ENCODE measurements at regions not wholly inside any gene's neighbourhood (a gene's known extent, or its start where the extent isn't known, plus 50 kb on each side); places are given as distances from the start of the nearest gene placed in this dataset.

GRCh38 chr3:117722856-117723255 is 1013.3 kb downstream of the TUSC7 start:
- H3K4me1 Mint-ChIP-seq (ENCODE audit: unreplicated experiment), result no peaks in the 10 kb centered on the region
- no peaks in the 10 kb centered on the region for H3K9me3 Mint-ChIP-seq (ENCODE audit: unreplicated experiment)
- H3K4me3 Mint-ChIP-seq (ENCODE audit: unreplicated experiment), result no peak overlapping the region
- H3K27ac Mint-ChIP-seq (ENCODE audit: unreplicated experiment), result no peak overlapping the region
- TF ChIP-seq CTCF (IDR thresholded peaks at IDR 0.05; ENCODE audit: unreplicated experiment), result no peak
- DNase-seq (ENCODE audit: low spot score), result no peak
- peaks cover 3% of the 10 kb centered on the region for H3K27me3 Mint-ChIP-seq (ENCODE audit: unreplicated experiment)
- H3K36me3 Mint-ChIP-seq (ENCODE audit: low read depth, unreplicated experiment), result no peaks in the 10 kb centered on the region

- Mint-ChIP-seq H3K27me3 (ENCODE audit: unreplicated experiment) (peaks cover 3% of the 10 kb centered on the region), H3K36me3 (ENCODE audit: low read depth, unreplicated experiment) (no peaks in the 10 kb centered on the region), H3K4me3 (ENCODE audit: unreplicated experiment) (no peak overlapping the region), H3K9me3 (ENCODE audit: unreplicated experiment) (no peaks in the 10 kb centered on the region), H3K27ac (ENCODE audit: unreplicated experiment) (no peak overlapping the region), H3K4me1 (ENCODE audit: unreplicated experiment) (no peaks in the 10 kb centered on the region)
- DNase-seq (ENCODE audit: low spot score), result no peak
- no peak for TF ChIP-seq CTCF (IDR thresholded peaks at IDR 0.05; ENCODE audit: unreplicated experiment)
These were observed 1014.2 kb downstream of the TUSC7 start for GRCh38 chr3:117723825-117724224.

GRCh38 chr3:117725314-117725713 is 1015.7 kb downstream of the TUSC7 start:
- H3K4me1 Mint-ChIP-seq (ENCODE audit: unreplicated experiment), result peaks cover 5% of the 10 kb centered on the region
- H3K4me3 Mint-ChIP-seq (ENCODE audit: unreplicated experiment), result no peak overlapping the region
- no peaks in the 10 kb centered on the region for H3K36me3 Mint-ChIP-seq (ENCODE audit: low read depth, unreplicated experiment)
- peaks cover 3% of the 10 kb centered on the region for H3K27me3 Mint-ChIP-seq (ENCODE audit: unreplicated experiment)
- no peak for DNase-seq (ENCODE audit: low spot score)
- TF ChIP-seq CTCF (IDR thresholded peaks at IDR 0.05; ENCODE audit: unreplicated experiment), result no peak
- H3K27ac Mint-ChIP-seq (ENCODE audit: unreplicated experiment), result no peak overlapping the region
- no peaks in the 10 kb centered on the region for H3K9me3 Mint-ChIP-seq (ENCODE audit: unreplicated experiment)

GRCh38 chr3:117726776-117727175 is 1017.2 kb downstream of the TUSC7 start:
- no peak overlapping the region for H3K27ac Mint-ChIP-seq (ENCODE audit: unreplicated experiment)
- H3K9me3 Mint-ChIP-seq (ENCODE audit: unreplicated experiment), result no peaks in the 10 kb centered on the region
- TF ChIP-seq CTCF (IDR thresholded peaks at IDR 0.05; ENCODE audit: unreplicated experiment), result no peak
- peaks cover 3% of the 10 kb centered on the region for H3K27me3 Mint-ChIP-seq (ENCODE audit: unreplicated experiment)
- peaks cover 5% of the 10 kb centered on the region for H3K4me1 Mint-ChIP-seq (ENCODE audit: unreplicated experiment)
- H3K36me3 Mint-ChIP-seq (ENCODE audit: low read depth, unreplicated experiment), result no peaks in the 10 kb centered on the region
- no peak for DNase-seq (ENCODE audit: low spot score)
- no peak overlapping the region for H3K4me3 Mint-ChIP-seq (ENCODE audit: unreplicated experiment)

- Mint-ChIP-seq H3K27me3 (ENCODE audit: unreplicated experiment) (peaks cover 1% of the 10 kb centered on the region), H3K27ac (ENCODE audit: unreplicated experiment) (no peak overlapping the region)
These were observed 1018.6 kb downstream of the TUSC7 start for GRCh38 chr3:117728226-117728625.

More at GRCh38 chr3:117728226-117728625, 1018.6 kb downstream of the TUSC7 start:
- Mint-ChIP-seq H3K4me1 (ENCODE audit: unreplicated experiment) (peaks cover 5% of the 10 kb centered on the region), H3K36me3 (ENCODE audit: low read depth, unreplicated experiment) (no peaks in the 10 kb centered on the region), H3K9me3 (ENCODE audit: unreplicated experiment) (no peaks in the 10 kb centered on the region), H3K4me3 (ENCODE audit: unreplicated experiment) (no peak overlapping the region)
- no peak for DNase-seq (ENCODE audit: low spot score)
- TF ChIP-seq CTCF (IDR thresholded peaks at IDR 0.05; ENCODE audit: unreplicated experiment), result no peak
